Gastrocnemius medialis (tissue), 4 donors: ENCODE measurements at regions not wholly inside any gene's neighbourhood (a gene's known extent, or its start where the extent isn't known, plus 50 kb on each side); places are given as distances from the start of the nearest gene placed in this dataset.

Source experiments
- CTCF ChIP-seq, 5 experiments: fragments of 450-650 bp in 3 of 5; fragments of 200-600 bp in 2 of 5; sonication (generic) in 2 of 5; IDR thresholded peaks in 4 of 5; conservative IDR thresholded peaks in 1 of 5; 1 replicate in 4 of 5; 2 replicates in 1 of 5; pipeline ENCODE4 v1.5.1; 2016 to 2019; ENCODE audit warnings: antibody characterized with exemption in 5 of 5, mild to moderate bottlenecking in 3 of 5, moderate library complexity in 3 of 5
- POLR2A ChIP-seq, 2 donors: fragments of 450-650 bp; IDR thresholded peaks; one replicate each; pipeline ENCODE4 v1.6.1; 2017; ENCODE audit warnings: antibody characterized with exemption in 2 of 2, mild to moderate bottlenecking in 2 of 2, moderate library complexity in 2 of 2

DNA sequence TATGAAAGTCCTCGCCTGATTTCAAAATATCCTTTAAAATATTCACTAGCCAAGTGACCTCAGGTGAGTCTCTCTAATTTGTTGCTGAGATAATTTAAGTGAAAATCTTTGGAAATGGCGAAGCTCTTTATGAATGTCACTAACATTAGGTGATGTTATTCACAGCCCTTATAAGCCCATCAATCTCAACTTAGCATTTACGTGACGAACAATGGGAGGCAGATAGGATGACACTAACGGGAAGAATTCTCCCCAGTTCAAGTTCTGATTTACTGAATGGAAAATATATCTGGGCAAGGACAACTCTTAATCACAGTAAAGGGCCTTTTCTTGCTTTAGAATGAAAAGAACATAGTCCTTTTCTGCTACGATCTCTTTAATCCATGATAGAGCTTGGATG lies 378.7 kb downstream of the LIG4 start:
- TF ChIP-seq CTCF (IDR thresholded peaks at IDR 0.05 in 4 of 5, conservative IDR thresholded peaks at IDR 0.05 in 1 of 5) (no peak), POLR2A (IDR thresholded peaks at IDR 0.05) (no peak)
